IMR-90 (cell line): ENCODE measurements at regions not wholly inside any gene's neighbourhood (a gene's known extent, or its start where the extent isn't known, plus 50 kb on each side); places are given as distances from the start of the nearest gene placed in this dataset.

Experiments
- ATAC-seq: fragments of 200-7000 bp; cut with Tn5 transposase; 2 replicates; pipeline ENCODE4 v1.9.1; 2020; ENCODE audit warnings: low read depth, mild to moderate bottlenecking, moderate library complexity
- BruUV-seq: library from RNA; stranded (reverse); fragments of 400-500 nt; replicated peaks from 2 replicates; lab custom pipeline; 2021; lab: Mats Ljungman, UMichigan
- CTCF ChIA-PET: fragments of 300-600 bp; formaldehyde crosslinking; extraction: SDS; loops from one replicate; lab custom pipeline; 2021; ENCODE audit warnings: antibody characterized with exemption; lab: Yijun Ruan, JAX
- POLR2A ChIA-PET: fragments of 300-600 bp; sonication (Branson Sonifier 250); formaldehyde crosslinking; loops from one replicate; lab custom pipeline; 2022; ENCODE audit warnings: antibody characterized with exemption; ENCODE audit not compliant: unreplicated experiment; lab: Charles Lee
- DNase-seq: peaks from one replicate; pipeline ENCODE4 v3.0.0; 2013
- H2AFZ ChIP-seq: replicated peaks from 2 replicates; pipeline ENCODE3; 2013; ENCODE audit warnings: low read length, mild to moderate bottlenecking; ENCODE audit not compliant: poor library complexity
- H2AK5ac ChIP-seq: 2 replicates; pipeline ENCODE4 v1.6.1; 2013; ENCODE audit warnings: low read depth, low read length, inconsistent platforms
- H2AK9ac ChIP-seq: replicated peaks from 2 replicates; pipeline ENCODE3; 2013; ENCODE audit warnings: mild to moderate bottlenecking, low read depth, low read length, moderate library complexity; ENCODE audit not compliant: poor library complexity
- H2BK120ac ChIP-seq: 2 replicates; pipeline ENCODE4 v1.6.1; 2013; ENCODE audit warnings: low read depth, low read length, inconsistent platforms
- H2BK15ac ChIP-seq: 3 replicates; pipeline ENCODE4 v1.6.1; 2013; ENCODE audit warnings: low read depth, low read length, inconsistent platforms
- H2BK20ac ChIP-seq: 2 replicates; pipeline ENCODE4 v1.6.1; 2013; ENCODE audit warnings: low read depth, mild to moderate bottlenecking, inconsistent platforms, low read length, moderate library complexity
- H2BK5ac ChIP-seq: 2 replicates; pipeline ENCODE4 v1.6.1; 2013; ENCODE audit warnings: mild to moderate bottlenecking, low read depth, low read length, inconsistent platforms; ENCODE audit not compliant: poor library complexity, severe bottlenecking
- H3K14ac ChIP-seq: replicated peaks from 2 replicates; pipeline ENCODE4 v1.6.1; 2013; ENCODE audit warnings: low read depth, low read length, inconsistent platforms
- H3K18ac ChIP-seq: 2 replicates; pipeline ENCODE4 v1.6.1; 2013; ENCODE audit warnings: low read depth, low read length, control low read depth
- H3K23ac ChIP-seq: 2 replicates; pipeline ENCODE4 v1.6.1; 2013; ENCODE audit warnings: low read depth, low read length, inconsistent platforms
- H3K27ac ChIP-seq: 2 replicates; pipeline ENCODE4 v1.5.1; 2013; ENCODE audit warnings: mild to moderate bottlenecking, control low read depth, low read length; ENCODE audit not compliant: insufficient read depth
- H3K27me3 ChIP-seq: 2 replicates; pipeline ENCODE4 v1.6.1; 2013; ENCODE audit warnings: low read length; ENCODE audit not compliant: control insufficient read depth, insufficient read depth
- H3K36me3 ChIP-seq: 2 replicates; pipeline ENCODE4 v1.6.1; 2013; ENCODE audit warnings: low read length, mixed read lengths; ENCODE audit not compliant: control insufficient read depth, insufficient read depth
- H3K4ac ChIP-seq: 2 replicates; pipeline ENCODE4 v1.6.1; 2013; ENCODE audit warnings: low read depth, low read length, inconsistent platforms
- H3K4me1 ChIP-seq: 2 replicates; pipeline ENCODE4 v1.6.1; 2013; ENCODE audit warnings: low read length, mixed read lengths; ENCODE audit not compliant: control insufficient read depth, insufficient read depth
- H3K4me2 ChIP-seq: 2 replicates; pipeline ENCODE4 v1.6.1; 2013; ENCODE audit warnings: low read depth, mild to moderate bottlenecking, control low read depth, low read length, moderate library complexity
- H3K4me3 ChIP-seq: 2 replicates; pipeline ENCODE4 v1.5.1; 2013; ENCODE audit warnings: low read depth, mild to moderate bottlenecking, control low read depth, low read length, moderate library complexity; ENCODE audit not compliant: insufficient read depth
- H3K56ac ChIP-seq: 2 replicates; pipeline ENCODE4 v1.6.1; 2013; ENCODE audit warnings: low read length, inconsistent platforms; ENCODE audit not compliant: insufficient read depth; ENCODE audit errors: extremely low read depth
- H3K79me1 ChIP-seq, 2 experiments: 2 replicates each; pipeline ENCODE4 v1.6.1; 2013; ENCODE audit warnings: low read length in 2 of 2, inconsistent platforms in 1 of 2, low read depth in 1 of 2
- H3K9ac ChIP-seq: 2 replicates; pipeline ENCODE4 v1.6.1; 2013; ENCODE audit warnings: low read depth, low read length, control low read depth
- H3K9me1 ChIP-seq: 2 replicates; pipeline ENCODE4 v1.6.1; 2013; ENCODE audit warnings: low read length, inconsistent platforms; ENCODE audit not compliant: insufficient read depth
- H3K9me3 ChIP-seq: 2 replicates; pipeline ENCODE4 v1.6.1; 2013; ENCODE audit warnings: low read length; ENCODE audit not compliant: control insufficient read depth, insufficient read depth
- H4K20me1 ChIP-seq: 2 replicates; pipeline ENCODE4 v1.6.1; 2013; ENCODE audit warnings: low read length, inconsistent platforms; ENCODE audit not compliant: insufficient read depth
- H4K5ac ChIP-seq: 2 replicates; pipeline ENCODE4 v1.6.1; 2013; ENCODE audit warnings: mild to moderate bottlenecking, low read depth, low read length, control low read depth
- H4K8ac ChIP-seq, 2 experiments: 2 replicates each; pipeline ENCODE4 v1.6.1; 2013; ENCODE audit warnings: low read depth in 2 of 2, low read length in 2 of 2, control low read depth in 1 of 2, inconsistent platforms in 1 of 2
- H4K91ac ChIP-seq: 2 replicates; pipeline ENCODE4 v1.6.1; 2013; ENCODE audit warnings: low read depth, low read length, inconsistent platforms; ENCODE audit not compliant: insufficient read depth
- CHD1 ChIP-seq: IDR thresholded peaks from 2 replicates; pipeline ENCODE4 v1.6.1; 2012; ENCODE audit warnings: low read depth, low read length, improper control_type of control experiment
- FOS ChIP-seq: fragments of 150-350 bp; IDR thresholded peaks from 2 replicates; pipeline ENCODE4 v1.6.1; 2016; ENCODE audit warnings: low read depth, low read length
- MXI1 ChIP-seq: IDR thresholded peaks from 2 replicates; pipeline ENCODE4 v1.6.1; 2012; ENCODE audit warnings: low read depth, mild to moderate bottlenecking, low read length, moderate library complexity, borderline replicate concordance
- POLR2A ChIP-seq: IDR thresholded peaks from 2 replicates; pipeline ENCODE4 v1.6.1; 2012; ENCODE audit warnings: mild to moderate bottlenecking, low read depth, low read length
- RAD21 ChIP-seq: IDR thresholded peaks from 2 replicates; pipeline ENCODE4 v1.6.1; 2012; ENCODE audit warnings: low read length, improper control_type of control experiment
- RCOR1 ChIP-seq: IDR thresholded peaks from 2 replicates; pipeline ENCODE4 v1.6.1; 2012; ENCODE audit warnings: mild to moderate bottlenecking, low read length, improper control_type of control experiment; ENCODE audit not compliant: insufficient replicate concordance
- SMC3 ChIP-seq: fragments of 150-350 bp; IDR thresholded peaks from 2 replicates; pipeline ENCODE4 v1.6.1; 2016; ENCODE audit warnings: low read depth, mild to moderate bottlenecking, antibody characterized with exemption, low read length, moderate library complexity
- WGBS, 2 experiments: methylation state at CpG; one replicate each; pipeline versions ENCODE4 v1.1.5 to v1.1.7; 2013; ENCODE audit warnings: missing lambda C conversion rate in 2 of 2; ENCODE audit not compliant: insufficient read length in 1 of 2; ENCODE audit errors: extremely low coverage in 2 of 2; 5-methylcytosine and 5-hydroxymethylcytosine counted together
- dilution Hi-C: fragments of 300-500 bp; cut with HindIII; formaldehyde crosslinking; loops from one replicate; pipeline ENCODE4 v1.14.3; 2018; ENCODE audit warnings: low sequenced_read_pairs; ENCODE audit not compliant: unreplicated experiment
- in situ Hi-C: fragments of 300-500 bp; cut with MboI; formaldehyde crosslinking; loops from 3 replicates; pipeline ENCODE4 v1.14.3; 2019; ENCODE audit warnings: low sequenced_read_pairs, inconsistent platforms, mixed read lengths
- intact Hi-C: fragments of 100-400 bp; cut with micrococcal nuclease; formaldehyde crosslinking; loops from 2 replicates; pipeline ENCODE4 v1.10.0; 2022

DNA sequence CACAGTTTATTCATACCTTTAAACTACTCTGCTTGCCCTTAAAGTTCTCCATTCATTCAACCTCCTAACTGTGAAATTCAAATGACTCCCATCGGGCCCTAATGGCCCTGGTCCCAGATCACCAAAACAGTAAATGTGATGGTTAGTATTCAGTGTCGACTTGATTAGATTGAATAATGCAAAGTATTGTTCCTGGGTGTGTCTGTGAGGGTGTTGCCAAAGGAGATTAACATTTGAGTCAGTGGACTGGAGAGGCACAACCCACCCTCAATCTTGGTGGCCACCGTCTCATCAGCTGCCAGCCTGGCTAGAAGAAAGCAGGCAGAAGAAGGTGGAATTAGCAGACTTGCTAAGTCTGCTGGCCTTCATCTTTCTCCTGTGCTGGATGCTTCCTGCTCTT, 80.1 kb upstream of the PLXNA4 start:
- ATAC-seq: no peak
- in situ Hi-C loops: no loop called here
- WGBS, 2 experiments: 90% methylated on average over 2 of the region's 3 CpGs; no CpG with 5 or more reads in 1 of the 2 experiments

More for the DNA sequence above, 80.1 kb upstream of the PLXNA4 start:
- Histone ChIP-seq H4K8ac (no peak overlapping the region), H4K5ac (no peak overlapping the region), H3K4me2 (no peak overlapping the region), H3K14ac (no peak overlapping the region), H3K9me1 (no peaks in the 10 kb centered on the region), H2BK5ac (no peak overlapping the region), H4K20me1 (no peaks in the 10 kb centered on the region), H3K9me3 (no peaks in the 10 kb centered on the region), H3K27me3 (no peaks in the 10 kb centered on the region), H3K4me3 (no peak overlapping the region), H3K23ac (no peak overlapping the region), H2AK9ac (no peak overlapping the region), H4K91ac (no peak overlapping the region), H3K18ac (no peak overlapping the region), H3K4ac (no peak overlapping the region), H3K79me1 (no peaks in the 10 kb centered on the region), H2AFZ (no peak overlapping the region), H2AK5ac (no peak overlapping the region), H3K4me1 (no peaks in the 10 kb centered on the region), H3K36me3 (no peaks in the 10 kb centered on the region), H2BK20ac (no peak overlapping the region), H2BK15ac (no peak overlapping the region), H3K9ac (no peak overlapping the region), H2BK120ac (no peak overlapping the region), H3K56ac (no peak overlapping the region), H3K27ac (no peak overlapping the region)
- intact Hi-C loops (loop anchor here (5.0 kb wide), 1 partner anchor 576 kb away; no protein-coding TSS in a partner anchor), dilution Hi-C loops (no loop called here)
- no TSS peak for BruUV-seq
- ChIA-PET POLR2A (no interaction called here), CTCF (no interaction called here)
- DNase-seq: no peak
- no peak for TF ChIP-seq FOS
- TF ChIP-seq RAD21: no peak
- no peak for TF ChIP-seq RCOR1
- TF ChIP-seq POLR2A: no peak
- TF ChIP-seq CHD1: no peak
- no peak for TF ChIP-seq MXI1
- TF ChIP-seq SMC3: no peak
